ENCODE measurements at regions not wholly inside any gene's neighbourhood (a gene's known extent, or its start where the extent isn't known, plus 50 kb on each side); places are given as distances from the start of the nearest gene placed in this dataset.

GRCh38 chr3:20246662-20247061, 60.7 kb upstream of the SGO1 start:
- no peak overlapping the region for H3K4me2 ChIP-seq
- no peak for FAIRE-seq
- no peak overlapping the region for H3K4me3 ChIP-seq
- H3K9me3 ChIP-seq: no peaks in the 10 kb centered on the region
- H3K27ac ChIP-seq: no peak overlapping the region
- ChIA-PET POLR2A (no interaction called here), CTCF (no interaction called here)
- ATAC-seq: no peak
- H3K4me1 ChIP-seq: no peaks in the 10 kb centered on the region
- 11% methylated on average over 1 of the region's 1 CpG for WGBS (ENCODE audit: missing lambda C conversion rate)
- TF ChIP-seq ZC3H11A (IDR thresholded peaks at IDR 0.05) (no peak), MAFK (IDR thresholded peaks at IDR 0.05; ENCODE audit: partially characterized antibody) (peak; percentile 12)
- DNase-seq (ENCODE audit: low read depth in 1 of 2, low spot score in 1 of 2): no peak

- peak in 1 of 2 experiments; percentile 4 for DNase-seq (ENCODE audit: low read depth in 1 of 2, low spot score in 1 of 2)
- no peak for TF ChIP-seq NFE2L2 (conservative IDR thresholded peaks at IDR 0.05; ENCODE audit: low read length)
- TF ChIP-seq POLR2AphosphoS2 (conservative IDR thresholded peaks at IDR 0.05; ENCODE audit: low read length): no peak
- TF ChIP-seq ZC3H11A (IDR thresholded peaks at IDR 0.05): no peak
- no peak for TF ChIP-seq ZSCAN20 (CRISPR knock-in tag; IDR thresholded peaks at IDR 0.05)
- no peak for TF ChIP-seq EHF (CRISPR knock-in tag; IDR thresholded peaks at IDR 0.05)
- no peak for TF ChIP-seq RFX5 (IDR thresholded peaks at IDR 0.05)
- TF ChIP-seq JUN (IDR thresholded peaks at IDR 0.05): no peak
- TF ChIP-seq EP300 (IDR thresholded peaks at IDR 0.05): no peak
- no peak for TF ChIP-seq SREBF2 (IDR thresholded peaks at IDR 0.05)
- no peak for TF ChIP-seq GATA3 (IDR thresholded peaks at IDR 0.05; ENCODE audit: borderline replicate concordance)
- TF ChIP-seq EHMT2 (IDR thresholded peaks at IDR 0.05; ENCODE audit: low read depth): no peak
- no peak for TF ChIP-seq CHD4 (IDR thresholded peaks at IDR 0.05; ENCODE audit: borderline replicate concordance)
- no peak for TF ChIP-seq MYC (IDR thresholded peaks at IDR 0.05; ENCODE audit: borderline replicate concordance, low read length)
- no peak for TF ChIP-seq RCOR1 (IDR thresholded peaks at IDR 0.05; ENCODE audit: low read depth, low read length)
- no peak for TF ChIP-seq FOSB (CRISPR knock-in tag; IDR thresholded peaks at IDR 0.05)
- no peak for TF ChIP-seq CHD2 (IDR thresholded peaks at IDR 0.05; ENCODE audit: low read length, partially characterized antibody)
- TF ChIP-seq MAFK (IDR thresholded peaks at IDR 0.05; ENCODE audit: partially characterized antibody): no peak
- Histone ChIP-seq H3K27ac (no peak overlapping the region), H3K9me3 (no peaks in the 10 kb centered on the region), H3K4me1 (no peaks in the 10 kb centered on the region), H3K4me3 (no peak overlapping the region), H3K4me2 (no peak overlapping the region)
- ATAC-seq: peak in 1 of 2 experiments; percentile 50; a peak in 1 of 6 replicates
- no peak for FAIRE-seq
- WGBS (ENCODE audit: missing lambda C conversion rate): 58% methylated on average over 3 of the region's 3 CpGs
- ChIA-PET CTCF (no interaction called here), POLR2A (no interaction called here)
These were observed 59.8 kb upstream of the SGO1 start for GRCh38 chr3:20245781-20246180.

GRCh38 chr3:20240154-20240883, 54.3 kb upstream of the SGO1 start:
- H3K4me3 ChIP-seq: no peak overlapping the region
- POLR2A ChIA-PET: no interaction called here
- TF ChIP-seq SREBF2 (IDR thresholded peaks at IDR 0.05) (no peak), ELK1 (IDR thresholded peaks at IDR 0.05; ENCODE audit: low read depth, low read length) (no peak), EHMT2 (IDR thresholded peaks at IDR 0.05; ENCODE audit: low read depth) (no peak), PHF8 (IDR thresholded peaks at IDR 0.05; ENCODE audit: borderline replicate concordance, low read depth) (no peak), NR3C1 (IDR thresholded peaks at IDR 0.05) (no peak), MYC (IDR thresholded peaks at IDR 0.05; ENCODE audit: borderline replicate concordance, low read length) (no peak), CHD2 (IDR thresholded peaks at IDR 0.05; ENCODE audit: low read length, partially characterized antibody) (no peak), MAZ (IDR thresholded peaks at IDR 0.05; ENCODE audit: borderline replicate concordance, low read depth, low read length) (no peak), HMGXB4 (CRISPR knock-in tag; IDR thresholded peaks at IDR 0.05; ENCODE audit: borderline replicate concordance) (no peak), EP300 (IDR thresholded peaks at IDR 0.05) (no peak), POLR2AphosphoS2 (conservative IDR thresholded peaks at IDR 0.05; ENCODE audit: low read length) (no peak), USF2 (IDR thresholded peaks at IDR 0.05) (no peak), MAFK (IDR thresholded peaks at IDR 0.05; ENCODE audit: partially characterized antibody) (no peak), BHLHE40 (IDR thresholded peaks at IDR 0.05; ENCODE audit: low read depth, low read length) (no peak), TP53 (CRISPR knock-in tag; IDR thresholded peaks at IDR 0.05) (no peak), NPAS2 (CRISPR knock-in tag; IDR thresholded peaks at IDR 0.05; ENCODE audit: borderline replicate concordance) (no peak), KDM1A (IDR thresholded peaks at IDR 0.05; ENCODE audit: low read depth) (no peak), MAX (IDR thresholded peaks at IDR 0.05) (no peak), HES2 (IDR thresholded peaks at IDR 0.05) (no peak)
- no peak for ATAC-seq
- WGBS (ENCODE audit: missing lambda C conversion rate): 9% methylated on average over 1 of the region's 2 CpGs
- no peaks in the 10 kb centered on the region for H3K4me1 ChIP-seq
- no peak for DNase-seq (ENCODE audit: low read depth in 1 of 2, low spot score in 1 of 2)
- no peak overlapping the region for H3K27ac ChIP-seq
- H3K4me2 ChIP-seq: no peak overlapping the region
- CTCF ChIA-PET: no interaction called here
- no peaks in the 10 kb centered on the region for H3K9me3 ChIP-seq
- no peak for FAIRE-seq

Data from A549 (cell line).